Germinal center (tissue), 1 donor: ENCODE measurements at regions not wholly inside any gene's neighbourhood (a gene's known extent, or its start where the extent isn't known, plus 50 kb on each side); places are given as distances from the start of the nearest gene placed in this dataset.

Experiments
- DNase-seq: peaks from one replicate; pipeline ENCODE4 v3.0.0; 2012; ENCODE audit warnings: mixed read lengths, low spot score

- no peak for DNase-seq
Observed at GRCh38 chr3:53949541-53949940, 57.9 kb upstream of the SELENOK start.

GRCh38 chr3:53948174-53948573, 56.5 kb upstream of the SELENOK start:
- DNase-seq = no peak

DNA sequence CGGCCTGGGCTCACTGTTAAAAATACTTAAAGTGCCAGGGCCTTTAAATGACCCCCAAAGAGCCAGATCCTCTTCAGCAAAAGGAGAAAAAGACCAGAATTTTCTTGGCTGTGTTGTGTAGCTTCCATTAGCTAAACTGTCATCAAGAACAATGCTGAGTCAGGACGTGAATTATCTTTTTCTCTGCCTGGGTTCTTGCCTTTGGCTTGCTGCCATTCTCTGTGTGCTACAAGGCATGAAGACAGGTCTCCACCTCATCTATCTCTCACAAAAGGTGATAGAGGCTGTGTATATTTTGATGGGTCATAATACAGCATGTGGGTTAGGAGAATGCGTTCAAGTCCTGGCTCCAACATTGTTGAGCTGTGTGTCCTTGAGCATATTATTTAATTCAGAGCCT, 52.4 kb upstream of the SELENOK start:
- DNase-seq = no peak

- no peak for DNase-seq
Observed at GRCh38 chr3:53941950-53942349, 50.3 kb upstream of the SELENOK start.
